Astrocyte (in vitro differentiated cells and primary cell): ENCODE measurements at regions not wholly inside any gene's neighbourhood (a gene's known extent, or its start where the extent isn't known, plus 50 kb on each side); places are given as distances from the start of the nearest gene placed in this dataset.

Experiments used
- DNase-seq: peaks from one replicate; pipeline ENCODE4 v3.0.0-alpha.2; 2010; ENCODE audit warnings: low read depth
- FAIRE-seq: peaks from 2 replicates; lab custom pipeline; 2011; peaks lifted over from hg19 to GRCh38; lab: Jason Lieb, UNC
- H2AFZ ChIP-seq: 2 replicates; pipeline ENCODE4 v1.6.0; 2012; ENCODE audit warnings: low read depth, low read length, inconsistent platforms
- H3K27ac ChIP-seq: 2 replicates; pipeline ENCODE4 v1.5.1; 2011; ENCODE audit warnings: low read depth, low read length, inconsistent platforms
- H3K27me3 ChIP-seq: 2 replicates; pipeline ENCODE4 v1.6.0; 2011; ENCODE audit warnings: low read length, inconsistent platforms; ENCODE audit not compliant: insufficient read depth
- H3K36me3 ChIP-seq: 2 replicates; pipeline ENCODE4 v1.5.1; 2011; ENCODE audit warnings: low read length, inconsistent platforms; ENCODE audit not compliant: insufficient read depth
- H3K4me1 ChIP-seq: 2 replicates; pipeline ENCODE4 v1.5.1; 2011; ENCODE audit warnings: low read length, inconsistent platforms; ENCODE audit not compliant: insufficient read depth
- H3K4me2 ChIP-seq: 2 replicates; pipeline ENCODE4 v1.6.0; 2012; ENCODE audit warnings: low read length, inconsistent platforms
- H3K4me3 ChIP-seq: 2 replicates; pipeline ENCODE4 v1.5.1; 2011; ENCODE audit warnings: low read depth, mild to moderate bottlenecking, low read length, inconsistent platforms; ENCODE audit not compliant: insufficient read depth
- H3K79me2 ChIP-seq: 2 replicates; pipeline ENCODE4 v1.6.0; 2012; ENCODE audit warnings: mild to moderate bottlenecking, low read length, inconsistent platforms; ENCODE audit not compliant: insufficient read depth
- H3K9ac ChIP-seq: 2 replicates; pipeline ENCODE4 v1.6.0; 2012; ENCODE audit warnings: mild to moderate bottlenecking, low read length, inconsistent platforms
- H3K9me3 ChIP-seq: 2 replicates; pipeline ENCODE4 v1.5.1; 2012; ENCODE audit warnings: low read depth, mild to moderate bottlenecking, low read length, inconsistent platforms; ENCODE audit not compliant: insufficient read depth
- H4K20me1 ChIP-seq: 2 replicates; pipeline ENCODE4 v1.6.0; 2012; ENCODE audit warnings: low read length, inconsistent platforms; ENCODE audit not compliant: insufficient read depth
- H3K27ac Mint-ChIP-seq: one replicate; pipeline ENCODE4 v1.8.0; 2021; ENCODE audit warnings: mild to moderate bottlenecking, mixed read lengths; ENCODE audit not compliant: unreplicated experiment
- H3K27me3 Mint-ChIP-seq: one replicate; pipeline ENCODE4 v1.8.0; 2021; ENCODE audit warnings: low read depth, mixed read lengths; ENCODE audit not compliant: unreplicated experiment
- H3K36me3 Mint-ChIP-seq: one replicate; pipeline ENCODE4 v1.8.0; 2021; ENCODE audit warnings: low read depth, mixed read lengths; ENCODE audit not compliant: unreplicated experiment
- H3K4me1 Mint-ChIP-seq: one replicate; pipeline ENCODE4 v1.8.0; 2021; ENCODE audit warnings: low read depth, mixed read lengths; ENCODE audit not compliant: unreplicated experiment
- H3K4me3 Mint-ChIP-seq: one replicate; pipeline ENCODE4 v1.8.0; 2021; ENCODE audit warnings: mild to moderate bottlenecking, moderate library complexity, mixed read lengths; ENCODE audit not compliant: unreplicated experiment
- H3K9me3 Mint-ChIP-seq: one replicate; pipeline ENCODE4 v1.8.0; 2021; ENCODE audit warnings: mild to moderate bottlenecking, mixed read lengths; ENCODE audit not compliant: unreplicated experiment
- CTCF ChIP-seq: IDR thresholded peaks from 2 replicates; pipeline ENCODE4 v1.5.1; 2011; ENCODE audit warnings: low read depth, mild to moderate bottlenecking, inconsistent platforms, low read length, moderate library complexity; ENCODE audit not compliant: insufficient read depth
- EZH2 ChIP-seq: IDR thresholded peaks from 2 replicates; pipeline ENCODE4 v1.6.1; 2012; ENCODE audit warnings: mild to moderate bottlenecking, low read length, inconsistent platforms; ENCODE audit not compliant: insufficient read depth

DNA sequence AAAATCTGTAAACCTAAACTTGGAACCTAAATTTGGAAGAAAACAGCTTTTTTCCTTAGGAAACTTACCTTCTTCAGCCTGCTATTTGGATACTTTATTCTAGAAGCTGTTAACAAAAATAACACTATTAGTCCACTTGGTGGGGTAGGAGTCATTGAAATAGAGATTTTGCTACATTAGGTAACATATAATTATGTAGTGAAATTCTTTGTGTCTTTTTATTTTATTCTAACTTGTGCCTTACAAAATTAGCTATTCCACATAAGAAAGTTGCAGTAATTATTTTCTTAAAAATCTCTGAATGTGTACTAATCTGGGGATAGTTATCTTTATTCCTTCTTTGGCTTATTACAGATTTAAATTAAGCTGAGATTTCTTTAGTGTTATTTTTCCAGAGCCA, 360.4 kb upstream of the ROBO2 start:
- no peak for FAIRE-seq

GRCh38 chr3:76683256-76683655, 356.6 kb upstream of the ROBO2 start:
- H3K4me1 ChIP-seq = no peaks in the 10 kb centered on the region
- no peaks in the 10 kb centered on the region for H3K9me3 ChIP-seq
- no peaks in the 10 kb centered on the region for H3K36me3 ChIP-seq
- H3K9ac ChIP-seq = no peak overlapping the region
- H4K20me1 ChIP-seq = no peaks in the 10 kb centered on the region
- no peaks in the 10 kb centered on the region for H3K9me3 Mint-ChIP-seq
- H3K4me1 Mint-ChIP-seq = peaks cover 11% of the 10 kb centered on the region
- no peaks in the 10 kb centered on the region for H3K27me3 ChIP-seq
- H3K36me3 Mint-ChIP-seq = no peaks in the 10 kb centered on the region
- H3K27ac ChIP-seq = no peak overlapping the region
- DNase-seq (no peak), FAIRE-seq (no peak)
- no peaks in the 10 kb centered on the region for H3K79me2 ChIP-seq
- H2AFZ ChIP-seq = no peak overlapping the region
- no peak overlapping the region for H3K4me2 ChIP-seq
- H3K4me3 Mint-ChIP-seq = no peak overlapping the region
- TF ChIP-seq EZH2 (no peak), CTCF (no peak)
- no peaks in the 10 kb centered on the region for H3K27me3 Mint-ChIP-seq
- no peak overlapping the region for H3K27ac Mint-ChIP-seq
- no peak overlapping the region for H3K4me3 ChIP-seq

More for the DNA sequence above, 360.4 kb upstream of the ROBO2 start:
- Histone ChIP-seq H3K9me3 (no peaks in the 10 kb centered on the region), H3K4me1 (no peaks in the 10 kb centered on the region), H3K79me2 (no peaks in the 10 kb centered on the region), H3K4me3 (no peak overlapping the region), H2AFZ (no peak overlapping the region), H3K4me2 (no peak overlapping the region), H3K27me3 (no peaks in the 10 kb centered on the region), H3K27ac (no peak overlapping the region), H3K9ac (no peak overlapping the region), H4K20me1 (no peaks in the 10 kb centered on the region), H3K36me3 (no peaks in the 10 kb centered on the region)
- no peaks in the 10 kb centered on the region for H3K9me3 Mint-ChIP-seq
- no peak for TF ChIP-seq CTCF
- no peak for TF ChIP-seq EZH2
- no peaks in the 10 kb centered on the region for H3K4me1 Mint-ChIP-seq
- no peaks in the 10 kb centered on the region for H3K27me3 Mint-ChIP-seq
- DNase-seq = no peak
- no peaks in the 10 kb centered on the region for H3K36me3 Mint-ChIP-seq
- H3K4me3 Mint-ChIP-seq = no peak overlapping the region
- H3K27ac Mint-ChIP-seq = no peak overlapping the region

DNA sequence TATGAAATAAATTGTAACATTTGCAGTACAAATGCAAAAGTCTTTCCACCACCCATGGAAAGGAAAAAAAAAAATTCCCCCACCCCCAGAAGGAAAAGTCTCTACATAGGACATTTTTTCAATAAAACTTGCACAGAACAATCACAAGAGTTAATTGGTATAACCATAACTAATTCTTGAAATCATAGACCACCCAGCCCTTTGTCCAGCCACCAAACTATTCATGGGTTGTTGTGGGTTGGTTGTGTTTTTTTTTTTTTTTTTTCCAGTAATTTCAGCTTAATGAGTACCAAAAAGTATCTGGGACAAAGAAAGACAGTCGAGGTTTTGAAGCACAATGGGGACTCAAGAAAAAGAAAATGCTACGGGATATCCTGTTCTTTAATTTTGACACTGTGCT, 355.0 kb upstream of the ROBO2 start:
- Mint-ChIP-seq H3K27me3 (no peaks in the 10 kb centered on the region), H3K4me1 (peaks cover 11% of the 10 kb centered on the region), H3K36me3 (no peaks in the 10 kb centered on the region), H3K9me3 (no peaks in the 10 kb centered on the region), H3K27ac (no peak overlapping the region), H3K4me3 (no peak overlapping the region)
- H3K4me2 ChIP-seq = no peak overlapping the region
- no peaks in the 10 kb centered on the region for H3K79me2 ChIP-seq
- TF ChIP-seq EZH2 = no peak
- TF ChIP-seq CTCF = no peak
- H3K4me3 ChIP-seq = no peak overlapping the region
- no peaks in the 10 kb centered on the region for H3K4me1 ChIP-seq
- FAIRE-seq (no peak), DNase-seq (no peak)
- no peaks in the 10 kb centered on the region for H3K9me3 ChIP-seq
- no peak overlapping the region for H3K9ac ChIP-seq
- H4K20me1 ChIP-seq = no peaks in the 10 kb centered on the region
- no peaks in the 10 kb centered on the region for H3K27me3 ChIP-seq
- no peak overlapping the region for H2AFZ ChIP-seq
- no peaks in the 10 kb centered on the region for H3K36me3 ChIP-seq
- no peak overlapping the region for H3K27ac ChIP-seq
